Stimulated activated CD4-positive, alpha-beta T cell treated with anti-CD3 and anti-CD28 coated beads, Interleukin-15, amount 100 ng/mL, for 24 hours (primary cell): ENCODE measurements at regions not wholly inside any gene's neighbourhood (a gene's known extent, or its start where the extent isn't known, plus 50 kb on each side); places are given as distances from the start of the nearest gene placed in this dataset.
A peak's percentile ranks its signal among the peaks of the same experiment; 100 is the strongest.
"Not testable (repeated sequence)": the region's sequence is repeated elsewhere in the genome, so short reads cannot be mapped to it uniquely, and the experiment has no call there.

ENCODE experiments used
- DNase-seq: peaks from one replicate; pipeline ENCODE4 v3.0.0-alpha.2; 2020

GRCh38 chr21:35207322-35207721, 158.2 kb upstream of the RUNX1 start:
- DNase-seq, result no peak

- no peak for DNase-seq
Observed at GRCh38 chr21:35206141-35207125, 157.3 kb upstream of the RUNX1 start.

- peak; percentile 48 for DNase-seq
Observed at GRCh38 chr21:35204850-35205541, 155.9 kb upstream of the RUNX1 start.

GRCh38 chr21:35204125-35204524, 155.0 kb upstream of the RUNX1 start:
- no peak for DNase-seq

- DNase-seq, result no peak
Observed at GRCh38 chr21:35203093-35203977, 154.2 kb upstream of the RUNX1 start.

GRCh38 chr21:35202431-35202830, 153.3 kb upstream of the RUNX1 start:
- DNase-seq, result no peak

GRCh38 chr21:35201799-35202198, 152.7 kb upstream of the RUNX1 start:
- DNase-seq, result no peak

- no peak for DNase-seq
Observed at GRCh38 chr21:35201288-35201687, 152.2 kb upstream of the RUNX1 start.

- DNase-seq, result no peak
Observed at GRCh38 chr21:35199733-35200015, 150.6 kb upstream of the RUNX1 start.

- DNase-seq, result no peak
Observed at GRCh38 chr21:35198982-35199732, 150.1 kb upstream of the RUNX1 start.

GRCh38 chr21:35198565-35198964, 149.5 kb upstream of the RUNX1 start:
- no peak for DNase-seq

- DNase-seq, result no peak
Observed at GRCh38 chr21:35197992-35198431, 148.9 kb upstream of the RUNX1 start.

GRCh38 chr21:35197191-35197590, 148.1 kb upstream of the RUNX1 start:
- DNase-seq, result no peak

- DNase-seq, result no peak
Observed at GRCh38 chr21:35196128-35196527, 147.0 kb upstream of the RUNX1 start.

GRCh38 chr21:35195232-35195631, 146.1 kb upstream of the RUNX1 start:
- DNase-seq, result no peak

- no peak for DNase-seq
Observed at GRCh38 chr21:35191754-35192153, 142.7 kb upstream of the RUNX1 start.

- DNase-seq, result no peak
Observed at GRCh38 chr21:35191128-35191527, 142.0 kb upstream of the RUNX1 start.

- no peak for DNase-seq
Observed at GRCh38 chr21:35190201-35190701, 141.1 kb upstream of the RUNX1 start.

- DNase-seq, result no peak
Observed at GRCh38 chr21:35189077-35189863, 140.2 kb upstream of the RUNX1 start.

- not testable (repeated sequence) for DNase-seq
Observed at GRCh38 chr21:35183389-35183788, 134.3 kb upstream of the RUNX1 start.

GRCh38 chr21:35179990-35180540, 131.0 kb upstream of the RUNX1 start:
- DNase-seq, result no peak
